Trophoblast cell (in vitro differentiated cells and primary cell): ENCODE measurements at regions not wholly inside any gene's neighbourhood (a gene's known extent, or its start where the extent isn't known, plus 50 kb on each side); places are given as distances from the start of the nearest gene placed in this dataset.
A peak's percentile ranks its signal among the peaks of the same experiment; 100 is the strongest.

Experiments used
- DNase-seq, 2 donors: peaks; one replicate each; pipeline ENCODE4 v3.0.0-alpha.2; 2016
- H2AFZ ChIP-seq: 2 replicates; pipeline ENCODE4 v1.6.1; 2013; ENCODE audit warnings: low read length, moderate library complexity, mild to moderate bottlenecking; ENCODE audit not compliant: insufficient read depth, poor library complexity
- H2AK5ac ChIP-seq: 2 replicates; pipeline ENCODE4 v1.6.1; 2013; ENCODE audit warnings: mild to moderate bottlenecking, low read length
- H2BK120ac ChIP-seq: 2 replicates; pipeline ENCODE4 v1.6.1; 2013; ENCODE audit warnings: low read length, mild to moderate bottlenecking, moderate library complexity; ENCODE audit not compliant: insufficient read depth, poor library complexity
- H2BK12ac ChIP-seq: 2 replicates; pipeline ENCODE4 v1.6.1; 2013; ENCODE audit warnings: mild to moderate bottlenecking, low read length, moderate library complexity
- H2BK5ac ChIP-seq: 2 replicates; pipeline ENCODE4 v1.6.1; 2013; ENCODE audit warnings: low read length, low read depth, moderate library complexity, mild to moderate bottlenecking; ENCODE audit not compliant: poor library complexity
- H3K14ac ChIP-seq: 2 replicates; pipeline ENCODE4 v1.6.1; 2013; ENCODE audit warnings: mild to moderate bottlenecking, low read length
- H3K18ac ChIP-seq: 2 replicates; pipeline ENCODE4 v1.6.1; 2013; ENCODE audit warnings: mild to moderate bottlenecking, low read length
- H3K23ac ChIP-seq: 2 replicates; pipeline ENCODE4 v1.6.1; 2013; ENCODE audit warnings: low read length
- H3K27ac ChIP-seq: 2 replicates; pipeline ENCODE4 v1.5.1; 2013; ENCODE audit warnings: low read depth, mild to moderate bottlenecking, inconsistent platforms, low read length, moderate library complexity
- H3K27me3 ChIP-seq: 2 replicates; pipeline ENCODE4 v1.6.1; 2013; ENCODE audit warnings: inconsistent platforms, mild to moderate bottlenecking, low read length, moderate library complexity; ENCODE audit not compliant: insufficient read depth
- H3K36me3 ChIP-seq, 2 experiments: 1 replicate in 1 of 2; 2 replicates in 1 of 2; pipeline ENCODE4 v1.6.1; 2013; ENCODE audit warnings: low read length in 2 of 2, mild to moderate bottlenecking in 2 of 2, moderate library complexity in 1 of 2; ENCODE audit not compliant: insufficient read depth in 2 of 2, control insufficient read depth in 1 of 2
- H3K4ac ChIP-seq: 2 replicates; pipeline ENCODE4 v1.6.1; 2013; ENCODE audit warnings: low read depth, mild to moderate bottlenecking, low read length, moderate library complexity
- H3K4me1 ChIP-seq, 2 experiments: 1 replicate in 1 of 2; 2 replicates in 1 of 2; pipeline ENCODE4 v1.6.1; 2013; ENCODE audit warnings: low read length in 2 of 2, mild to moderate bottlenecking in 2 of 2, moderate library complexity in 1 of 2; ENCODE audit not compliant: insufficient read depth in 2 of 2, control insufficient read depth in 1 of 2
- H3K4me2 ChIP-seq: 2 replicates; pipeline ENCODE4 v1.6.1; 2013; ENCODE audit warnings: inconsistent platforms, mild to moderate bottlenecking, low read length, moderate library complexity
- H3K4me3 ChIP-seq: 2 replicates; pipeline ENCODE4 v1.5.1; 2013; ENCODE audit warnings: mild to moderate bottlenecking, low read depth, low read length, inconsistent platforms
- H3K79me1 ChIP-seq: one replicate; pipeline ENCODE4 v1.6.1; 2013; ENCODE audit warnings: low read length
- H3K79me2 ChIP-seq: 2 replicates; pipeline ENCODE4 v1.6.1; 2013; ENCODE audit warnings: low read length, mild to moderate bottlenecking; ENCODE audit not compliant: control insufficient read depth, insufficient read depth, poor library complexity
- H3K9ac ChIP-seq: 2 replicates; pipeline ENCODE4 v1.6.1; 2013; ENCODE audit warnings: mild to moderate bottlenecking, low read length
- H3K9me3 ChIP-seq: 2 replicates; pipeline ENCODE4 v1.6.1; 2013; ENCODE audit warnings: low read depth, mild to moderate bottlenecking, control low read depth, inconsistent platforms, low read length; ENCODE audit not compliant: insufficient read depth
- H4K12ac ChIP-seq: 2 replicates; pipeline ENCODE4 v1.6.1; 2013; ENCODE audit warnings: low read depth, mild to moderate bottlenecking, low read length, moderate library complexity
- H4K8ac ChIP-seq: 2 replicates; pipeline ENCODE4 v1.6.1; 2013; ENCODE audit warnings: low read depth, mild to moderate bottlenecking, low read length, moderate library complexity
- H4K91ac ChIP-seq: one replicate; pipeline ENCODE4 v1.6.1; 2013; ENCODE audit warnings: low read depth, mild to moderate bottlenecking, low read length, moderate library complexity
- WGBS: extraction: QIAGEN DNeasy Blood & Tissue Kit; methylation state at CpG from one replicate; pipeline ENCODE4 v1.1.7; 2013; ENCODE audit warnings: missing lambda C conversion rate; ENCODE audit not compliant: insufficient read length, insufficient coverage; ENCODE audit errors: extremely low coverage; 5-methylcytosine and 5-hydroxymethylcytosine counted together

GRCh38 chrX:131944936-131945902, 77.9 kb upstream of the STK26 start:
- no peak overlapping the region for H2BK5ac ChIP-seq
- no peak overlapping the region for H3K14ac ChIP-seq
- no peak overlapping the region for H3K4me2 ChIP-seq
- no CpG with 5 or more reads among the region's 7 CpGs for WGBS
- no peak overlapping the region for H3K18ac ChIP-seq
- no peak overlapping the region for H2BK120ac ChIP-seq
- H3K36me3 ChIP-seq, result no peaks in the 10 kb centered on the region
- no peaks in the 10 kb centered on the region for H3K27me3 ChIP-seq
- H4K12ac ChIP-seq, result no peak overlapping the region
- H3K79me1 ChIP-seq, result no peaks in the 10 kb centered on the region
- no peak overlapping the region for H3K9ac ChIP-seq
- no peak overlapping the region for H3K4ac ChIP-seq
- H3K27ac ChIP-seq, result no peak overlapping the region
- H3K9me3 ChIP-seq, result no peaks in the 10 kb centered on the region
- peaks cover 0 to 1% of the 10 kb centered on the region in 2 experiments for H3K4me1 ChIP-seq
- peak; percentile 58 to 76 for DNase-seq
- H3K23ac ChIP-seq, result no peak overlapping the region
- no peak overlapping the region for H4K91ac ChIP-seq
- H4K8ac ChIP-seq, result no peak overlapping the region
- H2BK12ac ChIP-seq, result no peak overlapping the region
- H2AK5ac ChIP-seq, result no peak overlapping the region
- no peak overlapping the region for H3K4me3 ChIP-seq
- H2AFZ ChIP-seq, result no peak overlapping the region
- no peaks in the 10 kb centered on the region for H3K79me2 ChIP-seq

- DNase-seq, result peak; percentile 35 to 68
- no peak overlapping the region for H2BK12ac ChIP-seq
- no peak overlapping the region for H3K4ac ChIP-seq
- no peak overlapping the region for H3K27ac ChIP-seq
- H4K8ac ChIP-seq, result no peak overlapping the region
- H3K9ac ChIP-seq, result no peak overlapping the region
- no peak overlapping the region for H2BK120ac ChIP-seq
- H3K4me3 ChIP-seq, result no peak overlapping the region
- no peaks in the 10 kb centered on the region for H3K79me1 ChIP-seq
- H2BK5ac ChIP-seq, result no peak overlapping the region
- no peaks in the 10 kb centered on the region for H3K4me1 ChIP-seq
- no peak overlapping the region for H2AK5ac ChIP-seq
- no peaks in the 10 kb centered on the region for H3K27me3 ChIP-seq
- no peak overlapping the region for H4K91ac ChIP-seq
- no peak overlapping the region for H4K12ac ChIP-seq
- H3K79me2 ChIP-seq, result no peaks in the 10 kb centered on the region
- no peak overlapping the region for H3K23ac ChIP-seq
- H3K4me2 ChIP-seq, result no peak overlapping the region
- H2AFZ ChIP-seq, result no peak overlapping the region
- WGBS, result no CpG with 5 or more reads among the region's 3 CpGs
- H3K18ac ChIP-seq, result no peak overlapping the region
- H3K14ac ChIP-seq, result no peak overlapping the region
- no peaks in the 10 kb centered on the region for H3K36me3 ChIP-seq
- no peaks in the 10 kb centered on the region for H3K9me3 ChIP-seq
Observed at GRCh38 chrX:131951166-131951565, 71.9 kb upstream of the STK26 start.

GRCh38 chrX:131955099-131955777, 67.9 kb upstream of the STK26 start:
- no CpG with 5 or more reads among the region's 2 CpGs for WGBS
- DNase-seq, result no peak
- Histone ChIP-seq H4K91ac (no peak overlapping the region), H3K27ac (no peak overlapping the region), H3K36me3 (no peaks in the 10 kb centered on the region), H3K4me1 (no peaks in the 10 kb centered on the region), H2BK5ac (no peak overlapping the region), H3K18ac (no peak overlapping the region), H4K8ac (no peak overlapping the region), H3K27me3 (no peaks in the 10 kb centered on the region), H4K12ac (no peak overlapping the region), H2BK12ac (no peak overlapping the region), H2BK120ac (no peak overlapping the region), H3K79me1 (no peaks in the 10 kb centered on the region), H2AK5ac (no peak overlapping the region), H2AFZ (no peak overlapping the region), H3K9me3 (no peaks in the 10 kb centered on the region), H3K9ac (no peak overlapping the region), H3K4ac (no peak overlapping the region), H3K79me2 (no peaks in the 10 kb centered on the region), H3K14ac (no peak overlapping the region), H3K23ac (no peak overlapping the region), H3K4me3 (no peak overlapping the region), H3K4me2 (no peak overlapping the region)

- H3K4me3 ChIP-seq, result no peak overlapping the region
- no peaks in the 10 kb centered on the region for H3K9me3 ChIP-seq
- no peak overlapping the region for H2AFZ ChIP-seq
- H3K18ac ChIP-seq, result no peak overlapping the region
- no peak overlapping the region for H3K27ac ChIP-seq
- H3K14ac ChIP-seq, result no peak overlapping the region
- WGBS, result no CpG with 5 or more reads among the region's 1 CpG
- no peak overlapping the region for H4K12ac ChIP-seq
- H3K27me3 ChIP-seq, result no peaks in the 10 kb centered on the region
- H3K79me2 ChIP-seq, result no peaks in the 10 kb centered on the region
- H4K8ac ChIP-seq, result no peak overlapping the region
- H2BK5ac ChIP-seq, result no peak overlapping the region
- no peak overlapping the region for H3K4me2 ChIP-seq
- no peak overlapping the region for H3K9ac ChIP-seq
- H3K23ac ChIP-seq, result no peak overlapping the region
- no peak for DNase-seq
- no peak overlapping the region for H2BK12ac ChIP-seq
- no peaks in the 10 kb centered on the region for H3K36me3 ChIP-seq
- H3K4ac ChIP-seq, result no peak overlapping the region
- no peak overlapping the region for H2AK5ac ChIP-seq
- no peak overlapping the region for H2BK120ac ChIP-seq
- no peak overlapping the region for H4K91ac ChIP-seq
- no peaks in the 10 kb centered on the region for H3K4me1 ChIP-seq
- H3K79me1 ChIP-seq, result no peaks in the 10 kb centered on the region
Observed at GRCh38 chrX:131958724-131959123, 64.4 kb upstream of the STK26 start.
